Testis (tissue), 2 donors: ENCODE measurements at regions not wholly inside any gene's neighbourhood (a gene's known extent, or its start where the extent isn't known, plus 50 kb on each side); places are given as distances from the start of the nearest gene placed in this dataset.

ENCODE experiments used
- CTCF ChIP-seq, 3 experiments: fragments of 450-650 bp in 2 of 3; fragments of 200-600 bp in 1 of 3; sonication (generic) in 1 of 3; IDR thresholded peaks; one replicate each; pipeline ENCODE4 v1.5.1; 2016 to 2019; ENCODE audit warnings: antibody characterized with exemption in 3 of 3, mild to moderate bottlenecking in 2 of 3, moderate library complexity in 1 of 3
- POLR2A ChIP-seq: fragments of 450-650 bp; IDR thresholded peaks from one replicate; pipeline ENCODE4 v1.6.1; 2017; ENCODE audit warnings: antibody characterized with exemption, mild to moderate bottlenecking, moderate library complexity

GRCh38 chr16:26252598-26252997, 560.8 kb downstream of the HS3ST4 start:
- TF ChIP-seq POLR2A, result no peak
- no peak for TF ChIP-seq CTCF (IDR thresholded peaks at IDR 0.05)
